ENCODE measurements at regions not wholly inside any gene's neighbourhood (a gene's known extent, or its start where the extent isn't known, plus 50 kb on each side); places are given as distances from the start of the nearest gene placed in this dataset.

DNA sequence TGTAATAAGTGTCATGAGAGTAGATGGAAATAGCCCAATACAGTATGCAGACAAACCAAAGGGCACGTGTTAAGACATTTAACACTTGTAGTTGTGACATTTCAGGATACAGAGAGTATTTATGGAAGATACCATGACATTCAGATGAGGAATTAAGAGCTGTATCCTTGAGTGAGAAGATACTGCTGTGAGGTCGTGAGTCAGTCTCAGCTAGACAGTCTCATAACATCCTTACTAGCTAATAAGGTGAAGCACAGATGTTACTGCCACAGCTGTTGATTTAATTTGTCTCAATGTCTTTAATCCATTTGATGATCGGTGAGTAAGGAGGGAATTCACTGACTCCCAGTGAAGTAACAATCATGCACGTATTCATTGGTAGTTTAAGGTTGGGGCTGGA, 288.0 kb upstream of the AKR1E2 start:
- ATAC-seq, result no peak
- H3K27me3 Mint-ChIP-seq, result no peaks in the 10 kb centered on the region
- no peak overlapping the region for H3K27ac Mint-ChIP-seq
- H3K9me3 Mint-ChIP-seq, result peaks cover 12 to 18% of the 10 kb centered on the region in 2 donors
- no peaks in the 10 kb centered on the region for H3K4me1 Mint-ChIP-seq
- no peak overlapping the region for H3K4me3 Mint-ChIP-seq
- DNase-seq, result no peak

DNA sequence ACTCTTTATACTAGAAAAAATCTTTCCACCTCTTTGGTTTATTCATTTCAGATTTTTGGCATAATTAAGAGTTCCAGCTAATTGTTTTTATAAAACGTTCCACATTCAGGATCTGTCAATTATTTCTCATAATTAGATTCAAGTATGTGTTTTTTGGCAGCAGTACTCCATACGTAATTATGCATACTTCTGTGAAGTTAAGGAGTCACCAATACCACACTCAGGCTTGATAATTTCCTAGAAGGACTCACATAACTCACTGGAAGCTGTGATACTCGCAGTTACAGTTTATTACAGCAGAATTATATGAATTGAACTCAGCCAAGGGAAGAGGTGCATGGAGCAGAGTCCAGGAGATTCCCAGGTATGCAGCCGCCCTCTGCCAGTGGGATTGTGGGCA, 290.5 kb upstream of the AKR1E2 start:
- Mint-ChIP-seq H3K4me3 (no peak overlapping the region), H3K27me3 (no peaks in the 10 kb centered on the region), H3K4me1 (no peaks in the 10 kb centered on the region), H3K27ac (no peak overlapping the region), H3K9me3 (peaks cover 12% of the 10 kb centered on the region in 2 donors)
- ATAC-seq (no peak), DNase-seq (no peak)

DNA sequence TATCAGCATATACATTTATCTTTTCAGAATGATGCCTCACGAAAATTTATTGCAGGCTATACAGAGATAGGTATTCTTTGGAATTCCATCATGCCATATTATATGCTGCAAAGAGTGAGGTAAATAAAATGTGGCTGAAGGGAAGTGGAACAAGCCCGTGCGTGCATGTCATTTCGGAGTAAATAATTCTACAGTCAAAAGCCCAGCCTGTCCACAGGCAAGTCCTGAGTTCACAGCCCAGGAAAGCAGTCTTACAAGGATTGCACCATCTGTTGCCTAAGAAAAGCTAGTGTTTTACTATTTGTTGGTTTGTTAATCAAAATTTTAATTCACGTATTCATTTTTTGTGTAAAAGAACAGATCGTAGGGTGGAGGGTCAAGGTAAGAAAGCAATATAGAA, 292.4 kb upstream of the AKR1E2 start:
- H3K9me3 Mint-ChIP-seq, result peaks cover 12% of the 10 kb centered on the region in 2 donors
- ATAC-seq (no peak), DNase-seq (no peak)
- no peaks in the 10 kb centered on the region for H3K4me1 Mint-ChIP-seq
- no peaks in the 10 kb centered on the region for H3K27me3 Mint-ChIP-seq
- no peak overlapping the region for H3K4me3 Mint-ChIP-seq
- no peak overlapping the region for H3K27ac Mint-ChIP-seq

DNA sequence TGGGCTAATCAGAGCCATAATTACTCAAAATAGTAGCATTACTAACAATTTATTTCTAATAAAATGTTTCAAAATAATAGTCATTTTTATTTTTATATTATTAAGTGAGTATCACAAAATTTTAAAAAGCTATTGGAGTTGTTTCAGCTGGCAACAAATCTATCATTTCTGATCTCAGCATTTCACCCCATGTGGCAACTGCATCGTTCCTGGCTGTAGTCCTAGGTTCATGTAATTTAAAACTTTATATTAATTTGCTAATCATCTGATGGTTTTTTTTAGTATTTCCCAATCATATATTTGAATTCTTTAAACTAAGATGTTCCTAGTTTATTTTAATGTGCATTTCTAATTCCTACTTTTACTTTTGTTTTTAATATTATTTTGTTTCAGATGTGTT, 293.0 kb upstream of the AKR1E2 start:
- no peaks in the 10 kb centered on the region for H3K4me1 Mint-ChIP-seq
- H3K9me3 Mint-ChIP-seq, result peaks cover 6 to 7% of the 10 kb centered on the region in 2 donors
- H3K4me3 Mint-ChIP-seq, result no peak overlapping the region
- H3K27ac Mint-ChIP-seq, result no peak overlapping the region
- H3K27me3 Mint-ChIP-seq, result no peaks in the 10 kb centered on the region
- DNase-seq, result no peak
- ATAC-seq, result no peak

DNA sequence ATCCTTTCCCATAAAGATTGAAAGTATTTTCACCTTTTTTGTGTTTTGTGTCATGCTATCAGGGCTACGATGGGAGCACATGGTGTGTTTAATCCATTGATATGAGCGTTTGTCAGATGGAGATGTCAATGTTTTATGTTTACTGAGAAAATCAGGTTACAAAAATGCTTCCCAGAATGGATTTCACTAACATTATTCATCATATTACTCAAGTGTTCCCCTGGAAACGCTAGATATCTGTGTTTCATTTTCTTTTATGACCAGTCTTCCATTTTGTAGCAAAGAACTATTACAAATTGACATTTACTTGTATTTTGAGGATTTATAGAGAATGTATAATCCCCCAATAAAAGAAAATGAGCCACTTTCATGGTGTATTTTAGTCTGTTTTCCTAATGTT, 293.5 kb upstream of the AKR1E2 start:
- Mint-ChIP-seq H3K9me3 (peaks cover under 1 to 2% of the 10 kb centered on the region in 2 donors), H3K27ac (no peak overlapping the region)
- no peak for DNase-seq

DNA sequence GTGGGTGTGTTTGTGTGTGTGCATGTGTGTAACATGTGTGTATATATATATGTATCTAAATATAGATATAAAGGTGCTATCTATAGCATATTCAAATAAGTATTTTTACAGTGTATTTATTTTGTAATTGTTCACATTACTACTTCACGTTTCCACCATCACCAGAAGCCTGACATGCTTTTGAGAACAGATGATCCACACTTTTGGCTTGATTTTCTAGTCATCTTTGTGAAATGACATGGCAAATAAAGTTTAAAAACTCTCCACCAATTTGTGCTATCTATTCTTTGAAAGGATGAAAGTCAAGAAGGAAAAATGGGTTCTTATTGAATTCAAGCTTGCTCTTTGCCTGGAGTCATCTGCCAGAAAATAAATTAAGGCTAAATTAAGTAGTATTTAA, 294.0 kb upstream of the AKR1E2 start:
- Mint-ChIP-seq H3K4me3 (no peak overlapping the region), H3K27ac (no peak overlapping the region), H3K27me3 (no peaks in the 10 kb centered on the region), H3K9me3 (no peaks in the 10 kb centered on the region), H3K4me1 (no peaks in the 10 kb centered on the region)
- DNase-seq (no peak), ATAC-seq (no peak)

More for the DNA sequence above, 293.5 kb upstream of the AKR1E2 start:
- Mint-ChIP-seq H3K4me3 (no peak overlapping the region), H3K4me1 (no peaks in the 10 kb centered on the region), H3K27me3 (no peaks in the 10 kb centered on the region)
- no peak for ATAC-seq

DNA sequence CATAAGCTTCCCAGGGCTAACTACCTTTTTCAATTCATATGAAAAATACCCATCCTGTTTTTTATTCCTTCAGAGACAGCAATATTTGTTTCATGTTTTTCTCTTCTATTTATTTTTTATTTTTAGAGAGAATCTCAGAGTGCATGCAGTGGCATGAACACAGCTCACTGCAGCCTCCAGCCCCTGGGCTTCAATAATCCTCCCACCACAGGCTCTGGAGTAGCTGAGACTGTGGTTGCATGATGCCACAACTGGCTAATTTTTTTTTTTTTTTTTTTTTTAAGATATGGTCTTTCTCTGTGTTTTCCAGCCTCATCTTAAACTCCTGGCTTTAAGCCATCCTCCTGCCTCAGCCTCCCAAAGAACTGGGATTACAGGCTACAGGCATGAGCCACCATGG, 296.7 kb upstream of the AKR1E2 start:
- H3K4me1 Mint-ChIP-seq, result no peaks in the 10 kb centered on the region
- ATAC-seq (no peak), DNase-seq (no peak)
- no peak overlapping the region for H3K27ac Mint-ChIP-seq
- no peaks in the 10 kb centered on the region for H3K9me3 Mint-ChIP-seq
- H3K27me3 Mint-ChIP-seq, result no peaks in the 10 kb centered on the region
- no peak overlapping the region for H3K4me3 Mint-ChIP-seq

DNA sequence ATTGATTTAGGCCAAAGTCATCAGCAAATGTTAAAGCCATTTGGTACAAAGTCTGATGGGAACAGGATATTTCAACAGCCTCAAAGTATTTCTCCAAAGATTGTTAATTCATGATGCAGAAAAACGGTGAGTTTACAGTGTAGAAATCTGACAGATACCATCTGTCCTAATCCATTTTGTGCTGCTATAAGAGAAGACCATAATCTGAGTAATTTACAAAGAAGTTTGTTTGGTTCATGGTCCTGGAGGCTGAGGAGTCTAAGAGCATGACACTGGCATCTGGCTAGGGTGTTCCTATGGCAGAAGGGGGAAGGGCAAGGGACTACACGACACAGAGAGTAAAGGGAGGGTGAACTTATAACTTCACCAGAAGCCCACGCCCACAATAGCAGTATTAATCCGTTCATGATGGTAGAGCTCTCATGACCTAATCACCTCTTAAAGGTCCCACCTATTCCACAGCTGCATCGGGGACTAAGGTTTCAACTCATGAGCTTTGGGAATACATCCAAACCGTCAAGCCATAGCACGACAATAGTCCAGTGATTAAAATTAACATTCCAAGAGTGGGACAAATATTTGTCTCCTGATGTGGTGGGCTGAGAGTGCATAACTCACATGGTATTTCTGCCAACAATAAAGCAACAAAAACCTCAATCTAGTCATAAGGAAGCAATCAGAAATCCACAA, 298.6 kb upstream of the AKR1E2 start:
- no peak for ATAC-seq

DNA sequence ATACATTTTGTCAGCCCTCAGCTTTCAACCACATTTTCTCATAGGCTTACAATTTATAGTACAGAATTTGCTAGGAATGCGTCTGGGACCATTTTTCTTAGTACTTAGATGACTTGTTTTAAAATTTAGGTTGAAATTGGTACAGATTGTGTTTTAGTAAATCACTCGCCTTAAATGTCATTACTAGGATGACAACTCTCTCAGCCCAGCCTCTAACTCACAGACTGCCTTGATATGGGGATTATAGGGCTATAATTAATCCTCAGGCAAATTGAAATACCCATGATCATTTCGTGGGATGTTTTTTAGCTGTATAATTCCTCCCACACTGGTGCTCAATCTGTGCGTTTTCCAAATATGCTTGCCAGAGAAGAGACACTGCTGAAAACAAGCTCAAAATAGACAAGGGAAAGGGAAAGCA, 299.7 kb upstream of the AKR1E2 start:
- H3K9me3 Mint-ChIP-seq, result no peaks in the 10 kb centered on the region
- no peak overlapping the region for H3K27ac Mint-ChIP-seq
- ATAC-seq (no peak), DNase-seq (no peak)
- H3K27me3 Mint-ChIP-seq, result peaks cover 10% of the 10 kb centered on the region
- no peak overlapping the region for H3K4me3 Mint-ChIP-seq
- H3K4me1 Mint-ChIP-seq, result no peaks in the 10 kb centered on the region

More for the DNA sequence above, 298.6 kb upstream of the AKR1E2 start:
- Mint-ChIP-seq H3K4me3 (no peak overlapping the region), H3K9me3 (no peaks in the 10 kb centered on the region), H3K4me1 (no peaks in the 10 kb centered on the region), H3K27ac (no peak overlapping the region), H3K27me3 (peaks cover 4% of the 10 kb centered on the region)
- DNase-seq, result no peak

DNA sequence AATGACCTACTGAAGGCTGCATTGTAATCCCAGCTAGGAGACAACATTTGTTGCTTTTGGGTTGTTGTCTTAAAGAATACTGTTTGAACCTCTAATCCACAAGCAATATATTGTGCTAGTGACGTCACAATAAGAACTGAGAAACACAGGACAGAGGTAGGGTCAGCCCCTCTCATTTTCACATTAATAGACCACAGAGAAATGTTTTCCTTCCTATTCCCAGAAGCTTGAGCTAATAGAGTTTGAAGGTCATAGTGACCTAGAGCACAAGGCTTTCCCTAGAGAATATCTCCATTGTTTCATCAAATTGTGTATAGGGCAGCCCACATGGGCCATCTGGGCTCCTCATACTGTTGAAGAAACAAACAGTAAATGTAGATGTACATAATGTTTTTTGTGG, 300.9 kb upstream of the AKR1E2 start:
- DNase-seq (no peak), ATAC-seq (no peak)
- Mint-ChIP-seq H3K27me3 (peaks cover 13% of the 10 kb centered on the region), H3K4me3 (no peak overlapping the region), H3K27ac (no peak overlapping the region), H3K4me1 (no peaks in the 10 kb centered on the region), H3K9me3 (no peaks in the 10 kb centered on the region)

DNA sequence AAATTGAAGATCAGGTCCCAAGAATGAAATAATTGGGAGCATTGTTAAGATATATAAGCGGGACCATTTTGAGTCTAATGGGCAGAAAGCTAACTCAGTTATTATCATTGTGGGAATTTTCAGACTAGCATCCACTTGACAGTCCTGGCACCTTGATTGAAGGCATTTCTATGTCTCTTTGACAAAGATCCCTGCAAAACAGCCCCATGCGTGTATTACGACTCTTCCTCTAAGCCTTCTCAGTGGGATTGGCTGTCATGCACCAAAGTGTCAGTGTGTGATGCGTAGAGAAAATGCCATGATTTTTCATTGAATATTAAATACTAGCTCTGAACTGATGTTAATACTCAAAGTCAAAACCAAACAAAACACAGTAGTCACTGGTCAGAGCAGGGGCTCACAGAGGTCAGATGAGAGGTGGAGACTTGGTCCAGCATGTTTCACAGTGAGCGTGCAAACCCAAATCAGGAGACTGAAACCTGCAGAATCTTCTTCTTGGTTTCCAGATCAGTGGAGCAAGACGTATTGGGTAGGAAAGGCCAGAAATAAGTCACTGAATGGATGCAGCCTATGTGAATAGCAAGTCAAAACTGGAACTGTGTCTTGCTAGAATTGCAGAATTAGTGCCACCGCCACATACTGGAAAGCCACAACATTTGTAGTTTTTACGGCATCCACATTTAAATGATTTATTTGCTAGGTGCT, 303.6 kb upstream of the AKR1E2 start:
- no peak for ATAC-seq
- no peaks in the 10 kb centered on the region for H3K9me3 Mint-ChIP-seq
- H3K27ac Mint-ChIP-seq, result no peak overlapping the region
- H3K4me3 Mint-ChIP-seq, result no peak overlapping the region
- no peaks in the 10 kb centered on the region for H3K4me1 Mint-ChIP-seq
- H3K27me3 Mint-ChIP-seq, result peaks cover 26% of the 10 kb centered on the region
- DNase-seq, result no peak

DNA sequence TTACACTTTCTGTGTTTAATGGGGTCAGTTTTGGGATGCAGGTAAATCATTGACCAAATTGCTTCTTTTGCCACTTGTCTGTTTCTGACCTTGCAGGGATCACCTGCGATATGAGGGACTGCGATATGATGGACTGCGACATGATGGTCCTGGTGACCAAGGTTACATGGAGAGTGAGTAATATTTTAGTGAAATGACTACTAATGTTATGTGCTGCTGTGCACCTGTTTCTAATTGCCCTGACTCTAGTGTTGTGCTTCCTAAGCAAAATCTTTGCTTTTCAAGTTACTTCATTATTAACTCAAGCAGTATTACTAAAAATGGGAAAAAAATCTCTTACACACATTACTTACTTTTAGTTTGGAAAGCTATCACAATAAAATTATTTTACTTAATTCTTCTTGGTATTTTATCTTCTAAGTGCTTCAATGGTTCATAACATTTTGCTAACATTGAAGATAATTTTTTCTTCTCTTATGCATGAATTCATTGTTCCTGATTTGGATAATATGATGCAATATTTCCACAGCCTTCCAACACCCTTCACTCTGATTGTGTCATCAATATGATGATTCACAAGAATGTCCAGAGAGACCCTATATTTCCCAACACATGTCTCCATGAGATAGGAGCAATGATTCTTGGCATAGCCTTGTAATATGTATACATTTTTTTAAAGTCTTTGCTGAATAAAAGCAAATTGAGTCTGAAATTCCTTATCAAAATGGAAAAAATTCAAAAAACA, 306.2 kb upstream of the AKR1E2 start:
- no peak overlapping the region for H3K27ac Mint-ChIP-seq
- no peaks in the 10 kb centered on the region for H3K9me3 Mint-ChIP-seq
- ATAC-seq, result no peak
- peaks cover 3% of the 10 kb centered on the region for H3K4me1 Mint-ChIP-seq
- peaks cover 45% of the 10 kb centered on the region for H3K27me3 Mint-ChIP-seq
- no peak overlapping the region for H3K4me3 Mint-ChIP-seq
- no peak for DNase-seq

DNA sequence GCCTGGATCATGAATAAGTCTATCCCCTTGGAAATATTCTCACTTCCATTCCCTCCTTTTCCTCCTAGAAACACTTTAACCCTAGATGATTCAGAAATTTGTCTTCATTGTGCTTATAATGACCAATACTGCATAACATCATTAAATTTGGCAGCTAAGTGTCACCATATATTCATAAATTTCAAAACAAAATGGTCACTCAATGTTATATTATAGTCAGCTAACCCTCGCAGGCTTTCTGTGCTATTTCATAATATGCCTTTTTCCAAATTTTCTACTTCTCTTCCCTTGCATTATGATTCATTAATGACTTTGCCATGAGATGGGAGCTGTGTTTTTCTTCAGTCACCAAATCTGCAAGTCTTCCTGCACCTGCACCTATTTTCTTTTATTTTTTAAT, 308.3 kb upstream of the AKR1E2 start:
- Mint-ChIP-seq H3K4me3 (no peak overlapping the region), H3K27ac (no peak overlapping the region), H3K27me3 (peaks cover 52% of the 10 kb centered on the region), H3K4me1 (peaks cover 11% of the 10 kb centered on the region), H3K9me3 (no peaks in the 10 kb centered on the region)
- no peak for ATAC-seq
- no peak for DNase-seq

DNA sequence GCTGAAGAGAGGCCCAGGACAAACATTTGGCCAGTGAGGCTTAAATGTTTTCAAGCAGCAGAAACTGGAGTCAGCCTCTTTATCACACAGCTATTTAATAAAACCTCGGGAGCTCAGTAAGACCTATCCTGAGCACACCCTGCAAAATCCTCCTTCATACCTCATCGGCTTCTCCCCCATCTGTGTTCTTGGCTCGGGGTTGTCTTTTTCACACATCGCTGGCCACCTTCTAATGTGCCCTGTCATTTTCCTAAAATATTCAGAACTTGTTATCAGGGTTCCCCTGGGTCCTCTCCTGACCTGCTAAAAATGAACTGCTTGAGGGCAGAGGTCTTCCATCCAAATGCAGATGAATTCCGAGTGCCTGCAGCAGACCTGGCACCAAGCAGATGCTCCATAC, 310.3 kb upstream of the AKR1E2 start:
- ATAC-seq (no peak), DNase-seq (no peak)
- Mint-ChIP-seq H3K4me1 (peaks cover 11% of the 10 kb centered on the region), H3K9me3 (no peaks in the 10 kb centered on the region), H3K27ac (no peak overlapping the region), H3K27me3 (peaks cover 43% of the 10 kb centered on the region), H3K4me3 (no peak overlapping the region)

DNA sequence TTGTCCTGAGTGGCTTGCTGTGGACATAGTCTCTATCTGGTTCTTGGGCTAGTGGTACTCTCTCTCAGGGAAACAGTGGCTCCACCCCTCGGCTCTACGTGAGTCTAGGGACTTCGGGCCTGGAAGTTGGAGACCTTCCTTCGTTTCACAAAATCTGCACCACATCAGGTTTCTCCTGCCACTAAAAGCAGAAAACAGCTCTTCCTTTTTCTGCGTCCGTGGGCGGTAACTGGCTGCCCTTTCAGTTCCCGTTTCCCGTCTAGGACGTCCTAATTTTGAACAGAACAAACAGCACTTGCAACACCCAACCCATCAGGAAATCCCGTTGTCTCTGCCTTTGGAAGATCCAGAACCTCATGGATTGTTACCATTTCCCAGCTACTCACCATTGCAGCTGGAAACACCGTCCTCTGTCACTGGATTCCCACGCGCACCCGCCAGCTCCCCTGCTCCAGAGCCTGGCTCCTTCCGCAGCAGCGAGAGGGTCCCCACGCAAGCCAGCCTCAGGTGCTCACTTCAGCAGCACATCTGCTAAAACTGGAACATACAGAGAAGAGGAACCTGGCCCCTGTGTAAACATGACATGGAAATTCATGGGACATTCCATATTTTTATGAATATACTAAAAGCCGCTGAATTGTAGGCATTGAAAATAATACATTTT, 311.4 kb upstream of the AKR1E2 start:
- no peak overlapping the region for H3K27ac Mint-ChIP-seq
- no peaks in the 10 kb centered on the region for H3K9me3 Mint-ChIP-seq
- ATAC-seq (no peak), DNase-seq (no peak)
- H3K4me3 Mint-ChIP-seq, result no peak overlapping the region
- H3K27me3 Mint-ChIP-seq, result peaks cover 34% of the 10 kb centered on the region
- peaks cover 11% of the 10 kb centered on the region for H3K4me1 Mint-ChIP-seq
